SH-SY5Y (cell line): ENCODE measurements at regions not wholly inside any gene's neighbourhood (a gene's known extent, or its start where the extent isn't known, plus 50 kb on each side); places are given as distances from the start of the nearest gene placed in this dataset.

ENCODE experiments used
- GATA2 ChIP-seq: IDR thresholded peaks from 2 replicates; pipeline ENCODE4 v1.6.1; 2011; ENCODE audit warnings: mild to moderate bottlenecking, low read depth, low read length
- GATA3 ChIP-seq: IDR thresholded peaks from 2 replicates; pipeline ENCODE4 v1.6.1; 2011; ENCODE audit warnings: low read depth, mild to moderate bottlenecking, low read length, moderate library complexity

DNA sequence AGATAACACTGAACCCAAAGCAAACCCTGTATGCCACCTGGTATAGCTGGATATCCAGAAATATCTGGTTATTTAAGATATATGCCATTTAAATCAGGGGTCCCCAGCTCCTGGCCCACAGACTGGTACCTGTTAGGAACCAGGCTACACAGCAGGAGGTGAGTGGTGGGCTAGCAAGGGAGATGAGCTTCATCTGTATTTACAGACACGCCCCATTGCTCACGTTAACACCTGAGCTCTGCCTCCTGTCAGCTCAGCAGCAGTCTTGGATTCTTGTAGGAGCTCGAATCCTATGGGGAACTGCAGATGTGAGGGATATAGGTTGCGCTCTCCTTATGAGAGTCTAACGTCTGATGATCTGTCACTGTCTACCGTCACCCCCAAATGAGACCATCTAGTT, 646.6 kb downstream of the TLE4 start:
- no peak for TF ChIP-seq GATA3
- TF ChIP-seq GATA2 = no peak
